Smooth muscle cell (in vitro differentiated cells): ENCODE measurements at regions not wholly inside any gene's neighbourhood (a gene's known extent, or its start where the extent isn't known, plus 50 kb on each side); places are given as distances from the start of the nearest gene placed in this dataset.
A peak's percentile ranks its signal among the peaks of the same experiment; 100 is the strongest.

ENCODE experiments used
- DNase-seq: peaks from one replicate; lab custom pipeline; 2025; ENCODE audit not compliant: unreplicated experiment; lab: John Stamatoyannopoulos, UW
- H2AFZ ChIP-seq: fragments of 200-600 bp; sonication (generic); 2 replicates; pipeline ENCODE4 v1.6.0; 2016; ENCODE audit warnings: antibody characterized with exemption, low read depth, mild to moderate bottlenecking
- H3F3A ChIP-seq: fragments of 200-600 bp; sonication (generic); 2 replicates; pipeline ENCODE4 v1.6.0; 2017; ENCODE audit warnings: antibody characterized with exemption, low read depth
- H3K27ac ChIP-seq: fragments of 200-600 bp; sonication (generic); 2 replicates; pipeline ENCODE4 v1.5.1; 2016; ENCODE audit warnings: low read depth, mild to moderate bottlenecking
- H3K27me3 ChIP-seq: fragments of 200-600 bp; sonication (generic); 2 replicates; pipeline ENCODE4 v1.6.1; 2016; ENCODE audit warnings: low read depth, mild to moderate bottlenecking
- H3K36me3 ChIP-seq: fragments of 200-600 bp; sonication (generic); 2 replicates; pipeline ENCODE4 v1.5.1; 2016; ENCODE audit warnings: low read depth
- H3K4me1 ChIP-seq: fragments of 200-600 bp; sonication (generic); 2 replicates; pipeline ENCODE4 v1.5.1; 2016; ENCODE audit warnings: low read depth
- H3K4me2 ChIP-seq: fragments of 200-600 bp; sonication (generic); 2 replicates; pipeline ENCODE4 v1.6.0; 2016; ENCODE audit warnings: mild to moderate bottlenecking
- H3K4me3 ChIP-seq: fragments of 200-600 bp; sonication (generic); 2 replicates; pipeline ENCODE4 v1.5.1; 2016; ENCODE audit warnings: mild to moderate bottlenecking
- H3K79me2 ChIP-seq: fragments of 200-600 bp; sonication (generic); 2 replicates; pipeline ENCODE4 v1.6.0; 2016; ENCODE audit warnings: low read depth, mild to moderate bottlenecking
- H3K9ac ChIP-seq: fragments of 200-600 bp; sonication (generic); 2 replicates; pipeline ENCODE4 v1.6.0; 2016; ENCODE audit warnings: low read depth
- H3K9me3 ChIP-seq: fragments of 200-600 bp; sonication (generic); replicated peaks from 2 replicates; pipeline ENCODE4 v1.5.1; 2016; ENCODE audit warnings: low read depth
- H4K20me1 ChIP-seq: fragments of 200-600 bp; sonication (generic); 2 replicates; pipeline ENCODE4 v1.6.0; 2016; ENCODE audit warnings: low read depth
- WGBS: methylation state at CpG from one replicate; pipeline ENCODE4 v1.1.7; 2016; ENCODE audit warnings: low lambda C conversion rate; 5-methylcytosine and 5-hydroxymethylcytosine counted together
- TF ChIP-seq, protein P1 (sequence below): fragments of 200-600 bp; sonication (generic); IDR thresholded peaks from 2 replicates; pipeline ENCODE4 v1.5.1; 2017; ENCODE audit warnings: borderline replicate concordance, mild to moderate bottlenecking, antibody characterized with exemption; ENCODE audit not compliant: insufficient read depth, poor library complexity, severe bottlenecking

DNA sequence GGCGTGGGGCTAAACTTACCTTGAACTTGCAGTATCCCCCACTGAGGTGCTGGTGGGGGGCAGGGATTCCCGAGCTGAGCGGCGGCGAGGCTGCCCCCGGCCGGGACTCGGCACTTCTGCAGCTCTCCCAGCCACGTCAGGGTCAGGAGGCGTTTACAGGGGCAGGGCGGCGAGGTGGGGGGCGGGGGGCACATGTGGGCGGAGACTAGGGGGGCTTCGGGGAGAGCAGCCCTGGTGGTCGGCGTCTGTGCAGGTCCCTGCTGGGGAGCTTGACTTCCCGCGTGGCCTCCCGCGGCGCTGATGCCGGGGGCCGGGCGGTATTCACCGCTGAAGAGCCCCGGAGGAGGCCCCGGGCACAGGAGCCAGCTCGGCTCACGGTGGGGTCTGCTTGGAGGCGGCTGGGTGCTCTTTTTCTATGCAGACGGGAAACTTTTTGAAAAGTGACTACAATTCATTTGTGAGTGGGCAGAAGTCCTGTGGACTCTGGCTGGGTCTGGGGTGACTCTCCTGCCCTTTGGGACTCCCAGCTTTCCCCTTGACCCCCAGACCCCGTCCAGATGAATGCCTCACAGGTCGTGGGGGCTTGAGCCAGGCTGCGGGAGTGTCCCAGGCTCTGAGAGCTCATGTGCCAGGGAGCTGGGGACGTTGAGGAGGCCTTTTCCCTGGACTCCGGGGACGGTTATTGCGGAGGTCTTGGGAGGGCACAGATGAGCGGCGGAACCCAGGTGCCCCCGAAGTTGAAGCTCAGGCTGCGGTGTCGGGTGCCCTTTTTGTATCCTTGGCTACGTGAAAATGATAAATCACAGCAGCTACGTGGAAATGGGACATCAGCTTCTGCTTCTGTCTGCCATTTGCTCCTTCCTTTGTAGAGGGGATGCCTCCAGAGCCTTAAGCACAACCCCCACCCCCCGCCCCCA lies 75.9 kb upstream of the GATA5 start:
- H3K79me2 ChIP-seq = no peaks in the 10 kb centered on the region
- no peaks in the 10 kb centered on the region for H3K4me1 ChIP-seq
- H3K9ac ChIP-seq = no peak overlapping the region
- no peaks in the 10 kb centered on the region for H3K27me3 ChIP-seq
- H3K27ac ChIP-seq = no peak overlapping the region
- 35% methylated on average over 38 of the region's 47 CpGs for WGBS
- no peaks in the 10 kb centered on the region for H3K36me3 ChIP-seq
- peak overlapping the region; percentile 56 for H3K4me3 ChIP-seq
- no peaks in the 10 kb centered on the region for H4K20me1 ChIP-seq
- H3K4me2 ChIP-seq = peak overlapping the region; percentile 91
- DNase-seq = no peak
- no peaks in the 10 kb centered on the region for H3F3A ChIP-seq
- TF ChIP-seq, protein P1, sequence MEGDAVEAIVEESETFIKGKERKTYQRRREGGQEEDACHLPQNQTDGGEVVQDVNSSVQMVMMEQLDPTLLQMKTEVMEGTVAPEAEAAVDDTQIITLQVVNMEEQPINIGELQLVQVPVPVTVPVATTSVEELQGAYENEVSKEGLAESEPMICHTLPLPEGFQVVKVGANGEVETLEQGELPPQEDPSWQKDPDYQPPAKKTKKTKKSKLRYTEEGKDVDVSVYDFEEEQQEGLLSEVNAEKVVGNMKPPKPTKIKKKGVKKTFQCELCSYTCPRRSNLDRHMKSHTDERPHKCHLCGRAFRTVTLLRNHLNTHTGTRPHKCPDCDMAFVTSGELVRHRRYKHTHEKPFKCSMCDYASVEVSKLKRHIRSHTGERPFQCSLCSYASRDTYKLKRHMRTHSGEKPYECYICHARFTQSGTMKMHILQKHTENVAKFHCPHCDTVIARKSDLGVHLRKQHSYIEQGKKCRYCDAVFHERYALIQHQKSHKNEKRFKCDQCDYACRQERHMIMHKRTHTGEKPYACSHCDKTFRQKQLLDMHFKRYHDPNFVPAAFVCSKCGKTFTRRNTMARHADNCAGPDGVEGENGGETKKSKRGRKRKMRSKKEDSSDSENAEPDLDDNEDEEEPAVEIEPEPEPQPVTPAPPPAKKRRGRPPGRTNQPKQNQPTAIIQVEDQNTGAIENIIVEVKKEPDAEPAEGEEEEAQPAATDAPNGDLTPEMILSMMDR = no peak
- no peaks in the 10 kb centered on the region for H3K9me3 ChIP-seq
- H2AFZ ChIP-seq = no peak overlapping the region

DNA sequence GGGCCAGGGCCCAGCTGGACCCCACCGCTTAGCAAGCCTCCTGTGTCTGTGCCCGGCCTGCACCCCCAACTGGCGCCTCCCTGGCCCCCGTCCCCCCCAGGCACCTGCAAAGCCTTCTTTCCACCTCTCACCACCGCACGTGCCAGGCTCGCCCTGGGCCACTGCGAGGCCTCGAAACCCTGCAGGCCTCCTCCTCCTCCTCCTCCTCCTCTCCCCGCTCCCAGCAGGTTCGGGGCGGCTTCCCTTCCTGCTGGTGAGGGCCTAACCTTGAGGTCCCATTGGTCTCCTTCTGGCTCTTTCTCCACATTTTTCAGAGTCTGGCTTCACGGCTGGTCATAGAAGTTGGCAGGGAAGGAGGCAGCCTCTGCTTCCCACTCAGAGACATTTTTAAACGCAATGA lies 76.8 kb upstream of the GATA5 start:
- Histone ChIP-seq H3K9me3 (no peaks in the 10 kb centered on the region), H3K4me1 (no peaks in the 10 kb centered on the region), H3K4me2 (no peak overlapping the region), H3K36me3 (no peaks in the 10 kb centered on the region), H4K20me1 (no peaks in the 10 kb centered on the region), H3K4me3 (no peak overlapping the region), H3K27me3 (no peaks in the 10 kb centered on the region), H3K79me2 (no peaks in the 10 kb centered on the region), H2AFZ (no peak overlapping the region), H3F3A (no peaks in the 10 kb centered on the region), H3K9ac (no peak overlapping the region), H3K27ac (no peak overlapping the region)
- DNase-seq = no peak
- WGBS = 87% methylated on average over 9 of the region's 14 CpGs
- TF ChIP-seq, protein P1 = no peak

DNA sequence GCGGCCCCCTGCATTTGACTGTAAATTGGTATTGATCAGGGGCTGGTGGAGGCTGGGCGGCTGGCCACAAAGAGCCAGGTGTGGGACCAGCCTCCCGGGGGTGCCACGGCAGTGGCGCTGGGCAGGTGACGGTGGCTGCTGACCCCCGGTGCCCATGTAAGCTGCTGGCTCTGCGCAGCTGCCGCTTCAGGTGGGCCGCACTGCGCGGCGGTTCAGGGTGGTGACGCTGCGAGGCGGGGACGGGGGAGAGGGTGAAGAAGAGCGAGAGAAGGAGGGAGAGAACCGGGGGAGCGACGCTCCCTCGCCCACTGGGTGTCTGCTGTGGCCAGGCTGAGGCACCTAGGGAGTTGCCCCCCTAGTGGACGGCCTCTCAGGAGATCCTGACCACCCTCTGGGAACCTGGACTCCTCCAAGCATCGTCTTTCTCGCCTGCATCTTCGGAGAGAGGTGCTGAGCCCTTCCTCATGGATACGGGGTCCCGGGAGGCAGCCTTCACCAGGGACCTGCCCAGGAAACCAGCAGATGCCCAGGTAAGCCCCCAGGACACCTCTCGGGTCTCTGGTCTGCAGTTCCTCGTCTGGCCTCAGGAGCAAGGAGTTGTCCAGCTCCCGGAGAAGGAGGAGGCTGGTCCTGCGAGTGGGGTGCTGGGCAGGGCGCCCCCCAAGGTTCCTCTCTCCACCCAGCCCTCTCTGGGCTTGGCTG lies 77.5 kb upstream of the GATA5 start:
- H3K9me3 ChIP-seq = no peaks in the 10 kb centered on the region
- WGBS = 91% methylated on average over 23 of the region's 33 CpGs

More for the DNA sequence above, 77.5 kb upstream of the GATA5 start:
- H3K9ac ChIP-seq = no peak overlapping the region
- H3K27ac ChIP-seq = no peak overlapping the region
- no peaks in the 10 kb centered on the region for H3F3A ChIP-seq
- no peak overlapping the region for H3K4me3 ChIP-seq
- H3K36me3 ChIP-seq = no peaks in the 10 kb centered on the region
- TF ChIP-seq, protein P1 = no peak
- no peak for DNase-seq
- no peak overlapping the region for H3K4me2 ChIP-seq
- no peak overlapping the region for H2AFZ ChIP-seq
- H3K4me1 ChIP-seq = no peaks in the 10 kb centered on the region
- H3K79me2 ChIP-seq = no peaks in the 10 kb centered on the region
- H4K20me1 ChIP-seq = no peaks in the 10 kb centered on the region
- H3K27me3 ChIP-seq = no peaks in the 10 kb centered on the region
